ENCODE measurements at regions not wholly inside any gene's neighbourhood (a gene's known extent, or its start where the extent isn't known, plus 50 kb on each side); places are given as distances from the start of the nearest gene placed in this dataset.
"Not testable (repeated sequence)": the region's sequence is repeated elsewhere in the genome, so short reads cannot be mapped to it uniquely, and the experiment has no call there.

DNA sequence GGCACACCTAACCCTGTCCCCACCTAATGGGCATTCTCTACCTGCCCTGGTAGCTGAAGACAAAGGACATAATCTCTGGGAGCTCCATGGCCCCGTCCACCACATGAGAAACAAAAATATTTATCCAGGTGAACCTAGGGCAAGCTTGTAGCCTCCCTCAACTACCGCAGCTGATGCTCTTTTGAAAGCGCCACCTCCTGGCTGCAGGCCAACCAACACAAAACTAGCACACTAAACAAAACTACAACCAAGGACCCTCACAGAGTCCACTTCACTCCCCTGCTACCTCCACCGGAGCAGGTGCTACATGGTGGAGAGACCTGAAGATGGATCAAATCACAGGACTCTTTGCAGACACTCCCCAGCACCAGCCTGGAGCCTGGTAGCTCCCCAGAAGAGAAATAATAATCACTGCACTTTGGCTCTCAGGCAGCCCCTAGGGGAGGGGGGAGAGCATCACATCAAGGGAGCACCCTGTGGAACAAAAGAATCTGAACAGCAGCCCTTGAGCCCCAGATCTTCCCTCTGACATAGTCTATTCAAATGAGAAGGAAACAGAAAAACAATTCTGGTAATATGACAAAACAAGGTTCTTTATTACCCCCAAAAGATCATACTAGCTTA, 111.3 kb upstream of the ATP8A1 start:
- Histone ChIP-seq H3K27ac (no peak overlapping the region), H3K9me3 (no peaks in the 10 kb centered on the region), H3K27me3 (no peaks in the 10 kb centered on the region), H3K36me3 (ENCODE audit: low read depth, missing control alignments) (no peaks in the 10 kb centered on the region), H3K4me3 (no peak overlapping the region), H3K4me1 (no peaks in the 10 kb centered on the region)
- peak; percentile 19 for DNase-seq
- WGBS, 2 donors, result 69 to 77% methylated on average over 4 of the region's 4 CpGs
- intact Hi-C loops (cut with DNase I; ENCODE audit: low total_unique reads), result no loop called here
- TF ChIP-seq, protein P1, sequence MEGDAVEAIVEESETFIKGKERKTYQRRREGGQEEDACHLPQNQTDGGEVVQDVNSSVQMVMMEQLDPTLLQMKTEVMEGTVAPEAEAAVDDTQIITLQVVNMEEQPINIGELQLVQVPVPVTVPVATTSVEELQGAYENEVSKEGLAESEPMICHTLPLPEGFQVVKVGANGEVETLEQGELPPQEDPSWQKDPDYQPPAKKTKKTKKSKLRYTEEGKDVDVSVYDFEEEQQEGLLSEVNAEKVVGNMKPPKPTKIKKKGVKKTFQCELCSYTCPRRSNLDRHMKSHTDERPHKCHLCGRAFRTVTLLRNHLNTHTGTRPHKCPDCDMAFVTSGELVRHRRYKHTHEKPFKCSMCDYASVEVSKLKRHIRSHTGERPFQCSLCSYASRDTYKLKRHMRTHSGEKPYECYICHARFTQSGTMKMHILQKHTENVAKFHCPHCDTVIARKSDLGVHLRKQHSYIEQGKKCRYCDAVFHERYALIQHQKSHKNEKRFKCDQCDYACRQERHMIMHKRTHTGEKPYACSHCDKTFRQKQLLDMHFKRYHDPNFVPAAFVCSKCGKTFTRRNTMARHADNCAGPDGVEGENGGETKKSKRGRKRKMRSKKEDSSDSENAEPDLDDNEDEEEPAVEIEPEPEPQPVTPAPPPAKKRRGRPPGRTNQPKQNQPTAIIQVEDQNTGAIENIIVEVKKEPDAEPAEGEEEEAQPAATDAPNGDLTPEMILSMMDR (IDR thresholded peaks at IDR 0.05), result no peak
- TF ChIP-seq POLR2A (IDR thresholded peaks at IDR 0.05), result no peak

GRCh38 chr4:42767669-42768068, 110.8 kb upstream of the ATP8A1 start:
- WGBS, 2 donors, result 60 to 71% methylated on average over 9 of the region's 9 CpGs

DNA sequence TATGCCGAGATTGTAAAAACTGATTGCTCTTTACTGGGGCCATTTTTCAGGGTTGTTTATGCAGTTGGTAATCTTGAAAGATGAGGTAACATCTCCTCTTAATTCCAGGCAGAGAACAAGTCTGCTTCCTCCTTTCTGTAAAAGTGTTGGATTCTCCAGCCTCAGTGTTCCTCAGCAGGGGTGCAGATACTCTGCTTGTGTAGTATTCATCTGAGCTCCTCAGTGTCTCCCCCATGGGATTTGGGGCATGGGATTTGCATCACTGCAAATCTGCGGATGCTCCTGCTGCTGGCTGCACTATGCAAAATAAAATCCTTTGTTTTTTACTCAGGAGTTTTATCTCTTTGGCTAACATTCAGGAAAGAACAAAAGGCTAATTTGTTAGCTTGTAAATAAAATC, 104.9 kb upstream of the ATP8A1 start:
- no peak for DNase-seq
- Histone ChIP-seq H3K27me3 (no peaks in the 10 kb centered on the region), H3K4me3 (no peak overlapping the region), H3K27ac (no peak overlapping the region), H3K36me3 (ENCODE audit: low read depth, missing control alignments) (no peaks in the 10 kb centered on the region), H3K9me3 (no peaks in the 10 kb centered on the region), H3K4me1 (no peaks in the 10 kb centered on the region)
- 71 to 75% methylated on average over 2 of the region's 2 CpGs for WGBS, 2 donors
- intact Hi-C loops (cut with DNase I; ENCODE audit: low total_unique reads), result no loop called here
- TF ChIP-seq, protein P1 (IDR thresholded peaks at IDR 0.05), result no peak
- no peak for TF ChIP-seq POLR2A (IDR thresholded peaks at IDR 0.05)

More at GRCh38 chr4:42767669-42768068, 110.8 kb upstream of the ATP8A1 start:
- no peaks in the 10 kb centered on the region for H3K36me3 ChIP-seq (ENCODE audit: low read depth, missing control alignments)
- H3K27me3 ChIP-seq, result no peaks in the 10 kb centered on the region
- H3K27ac ChIP-seq, result no peak overlapping the region
- H3K4me3 ChIP-seq, result peak overlapping the region; percentile 3 to 12
- intact Hi-C loops (cut with DNase I; ENCODE audit: low total_unique reads), result no loop called here
- H3K4me1 ChIP-seq, result no peaks in the 10 kb centered on the region
- DNase-seq, result no peak
- no peak for TF ChIP-seq POLR2A (IDR thresholded peaks at IDR 0.05)
- TF ChIP-seq, protein P1 (IDR thresholded peaks at IDR 0.05), result no peak
- H3K9me3 ChIP-seq, result no peaks in the 10 kb centered on the region

DNA sequence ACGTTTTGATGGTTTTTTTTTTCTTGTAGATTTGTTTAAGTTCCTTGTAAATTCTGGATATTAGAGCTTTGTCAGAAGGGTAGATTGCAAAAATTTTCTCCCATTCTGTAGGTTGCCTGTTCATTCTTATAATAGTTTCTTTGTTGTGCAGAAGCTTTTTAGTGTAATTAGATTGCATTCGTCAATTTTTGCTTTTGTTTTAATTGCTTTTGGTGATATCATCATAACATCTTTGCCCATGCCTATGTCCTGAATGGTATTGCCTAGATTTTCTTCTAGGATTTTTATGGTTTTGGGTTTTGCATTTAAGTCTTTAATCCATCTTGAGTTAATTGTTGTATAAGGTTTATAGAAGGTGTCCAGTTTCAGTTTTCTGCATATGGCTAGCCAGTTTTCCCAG, 98.1 kb upstream of the ATP8A1 start:
- H3K4me3 ChIP-seq; H3K9me3 ChIP-seq; H3K27ac ChIP-seq; H3K36me3 ChIP-seq (ENCODE audit: low read depth, missing control alignments); intact Hi-C loops (cut with DNase I; ENCODE audit: low total_unique reads); DNase-seq; H3K4me1 ChIP-seq; H3K27me3 ChIP-seq: not testable (repeated sequence)
- WGBS, 2 donors, result 74 to 84% methylated on average over 2 of the region's 2 CpGs

DNA sequence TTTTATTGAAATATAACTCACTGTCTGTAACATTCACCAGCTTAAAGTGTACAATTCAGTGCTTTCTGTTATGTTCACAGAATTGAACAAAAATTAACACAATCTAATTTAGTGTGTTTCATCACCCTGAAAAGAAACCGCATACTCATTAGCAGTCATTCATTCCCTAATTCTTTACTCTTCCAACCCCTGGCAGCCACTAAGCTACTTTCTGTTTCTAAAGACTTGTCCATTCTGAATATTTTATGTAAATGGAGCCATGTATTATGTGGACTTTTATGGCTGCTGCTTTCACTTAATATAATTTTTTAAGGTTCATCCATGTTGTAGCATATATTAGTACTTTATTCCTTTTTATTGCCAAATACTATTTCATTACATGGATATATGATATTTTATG, 94.7 kb upstream of the ATP8A1 start:
- no peak for DNase-seq
- H3K27me3 ChIP-seq, result no peaks in the 10 kb centered on the region
- H3K36me3 ChIP-seq (ENCODE audit: low read depth, missing control alignments), result no peaks in the 10 kb centered on the region
- H3K9me3 ChIP-seq, result no peaks in the 10 kb centered on the region
- 96 to 100% methylated on average over 1 of the region's 1 CpG for WGBS, 2 donors
- no peak overlapping the region for H3K4me3 ChIP-seq
- TF ChIP-seq POLR2A (IDR thresholded peaks at IDR 0.05), result no peak
- TF ChIP-seq, protein P1 (IDR thresholded peaks at IDR 0.05), result no peak
- H3K27ac ChIP-seq, result no peak overlapping the region
- intact Hi-C loops (cut with DNase I; ENCODE audit: low total_unique reads), result no loop called here
- H3K4me1 ChIP-seq, result no peaks in the 10 kb centered on the region
